ENCODE measurements at regions not wholly inside any gene's neighbourhood (a gene's known extent, or its start where the extent isn't known, plus 50 kb on each side); places are given as distances from the start of the nearest gene placed in this dataset.

- CTCF ChIA-PET = no interaction called here
- intact Hi-C loops (cut with micrococcal nuclease) = no loop called here
Measured at GRCh38 chr17:71399221-71399620, 721.6 kb upstream of the SOX9 start.

GRCh38 chr17:71399649-71400048 lies 721.2 kb upstream of the SOX9 start:
- Histone ChIP-seq H3K4me3 (ENCODE audit: low read length) (no peak overlapping the region), H3K27ac (ENCODE audit: low read length) (no peak overlapping the region), H3F3A (ENCODE audit: low read length, unreplicated experiment) (no peaks in the 10 kb centered on the region), H3K79me2 (ENCODE audit: low read length) (no peaks in the 10 kb centered on the region), H3K9me2 (replicated peaks; ENCODE audit: low read length) (no peaks in the 10 kb centered on the region), H3K4me1 (ENCODE audit: insufficient read depth, low read length) (peaks cover 32% of the 10 kb centered on the region), H4K20me1 (ENCODE audit: low read length) (no peaks in the 10 kb centered on the region), H3K27me3 (ENCODE audit: low read length) (no peaks in the 10 kb centered on the region), H2AFZ (ENCODE audit: low read length) (no peak overlapping the region), H3K4me2 (ENCODE audit: low read length) (no peak overlapping the region), H3K9me3 (ENCODE audit: low read length) (no peaks in the 10 kb centered on the region), H3K36me3 (ENCODE audit: low read depth, low read length) (no peaks in the 10 kb centered on the region), H3K9ac (ENCODE audit: low read length) (no peak overlapping the region)
- BruUV-seq (replicated peaks) = no TSS peak
- no peak for DNase-seq
- intact Hi-C loops (cut with micrococcal nuclease) = no loop called here
- ChIA-PET POLR2A (ENCODE audit: unreplicated experiment) (no interaction called here), CTCF (no interaction called here)
- TF ChIP-seq EZH2phosphoT487 (IDR thresholded peaks at IDR 0.05; ENCODE audit: borderline replicate concordance, low read length) (no peak), EZH2 (IDR thresholded peaks at IDR 0.05; ENCODE audit: low read length, unreplicated experiment) (no peak), CTCF (conservative IDR thresholded peaks at IDR 0.05; ENCODE audit: low read depth, low read length) (no peak)
- no peak for ATAC-seq

More at GRCh38 chr17:71399221-71399620, 721.6 kb upstream of the SOX9 start:
- Histone ChIP-seq H3K4me2 (ENCODE audit: low read length) (no peak overlapping the region), H3K79me2 (ENCODE audit: low read length) (no peaks in the 10 kb centered on the region), H3K4me3 (ENCODE audit: low read length) (no peak overlapping the region), H3K9ac (ENCODE audit: low read length) (no peak overlapping the region), H3K27ac (ENCODE audit: low read length) (no peak overlapping the region), H3K36me3 (ENCODE audit: low read depth, low read length) (no peaks in the 10 kb centered on the region), H3K9me2 (replicated peaks; ENCODE audit: low read length) (no peaks in the 10 kb centered on the region), H2AFZ (ENCODE audit: low read length) (no peak overlapping the region), H3F3A (ENCODE audit: low read length, unreplicated experiment) (no peaks in the 10 kb centered on the region), H4K20me1 (ENCODE audit: low read length) (no peaks in the 10 kb centered on the region), H3K9me3 (ENCODE audit: low read length) (no peaks in the 10 kb centered on the region), H3K27me3 (ENCODE audit: low read length) (no peaks in the 10 kb centered on the region), H3K4me1 (ENCODE audit: insufficient read depth, low read length) (peaks cover 28% of the 10 kb centered on the region)
- TF ChIP-seq EZH2phosphoT487 (IDR thresholded peaks at IDR 0.05; ENCODE audit: borderline replicate concordance, low read length) (no peak), EZH2 (IDR thresholded peaks at IDR 0.05; ENCODE audit: low read length, unreplicated experiment) (no peak), CTCF (conservative IDR thresholded peaks at IDR 0.05; ENCODE audit: low read depth, low read length) (no peak)
- BruUV-seq (replicated peaks) = no TSS peak
- POLR2A ChIA-PET (ENCODE audit: unreplicated experiment) = no interaction called here
- DNase-seq (no peak), ATAC-seq (no peak)

- TF ChIP-seq CTCF (conservative IDR thresholded peaks at IDR 0.05; ENCODE audit: low read depth, low read length) (no peak), EZH2phosphoT487 (IDR thresholded peaks at IDR 0.05; ENCODE audit: borderline replicate concordance, low read length) (no peak), EZH2 (IDR thresholded peaks at IDR 0.05; ENCODE audit: low read length, unreplicated experiment) (no peak)
- DNase-seq = peak; percentile 37
- no TSS peak for BruUV-seq (replicated peaks)
- intact Hi-C loops (cut with micrococcal nuclease) = no loop called here
- H3F3A ChIP-seq (ENCODE audit: low read length, unreplicated experiment) = no peaks in the 10 kb centered on the region
- H4K20me1 ChIP-seq (ENCODE audit: low read length) = no peaks in the 10 kb centered on the region
- no peak overlapping the region for H2AFZ ChIP-seq (ENCODE audit: low read length)
- no peaks in the 10 kb centered on the region for H3K9me2 ChIP-seq (replicated peaks; ENCODE audit: low read length)
- ATAC-seq = peak; percentile 48
- H3K27ac ChIP-seq (ENCODE audit: low read length) = peak overlapping the region; percentile 92
- no peak overlapping the region for H3K4me3 ChIP-seq (ENCODE audit: low read length)
- ChIA-PET CTCF (no interaction called here), POLR2A (ENCODE audit: unreplicated experiment) (no interaction called here)
- no peaks in the 10 kb centered on the region for H3K27me3 ChIP-seq (ENCODE audit: low read length)
- H3K79me2 ChIP-seq (ENCODE audit: low read length) = no peaks in the 10 kb centered on the region
- peak overlapping the region; percentile 64 for H3K4me2 ChIP-seq (ENCODE audit: low read length)
- peaks cover 41% of the 10 kb centered on the region for H3K4me1 ChIP-seq (ENCODE audit: insufficient read depth, low read length)
- no peaks in the 10 kb centered on the region for H3K9me3 ChIP-seq (ENCODE audit: low read length)
- peak overlapping the region; percentile 38 for H3K9ac ChIP-seq (ENCODE audit: low read length)
- H3K36me3 ChIP-seq (ENCODE audit: low read depth, low read length) = no peaks in the 10 kb centered on the region
Measured at GRCh38 chr17:71402007-71402406, 718.8 kb upstream of the SOX9 start.
